Stimulated activated naive CD8-positive, alpha-beta T cell treated with anti-CD3 and anti-CD28 coated beads, Interleukin-15, Interleukin-2, amounts not matched to agents 100 ng/mL and 50 ng/mL, for 24 hours (primary cell): ENCODE measurements at regions not wholly inside any gene's neighbourhood (a gene's known extent, or its start where the extent isn't known, plus 50 kb on each side); places are given as distances from the start of the nearest gene placed in this dataset.
"Not testable (repeated sequence)": the region's sequence is repeated elsewhere in the genome, so short reads cannot be mapped to it uniquely, and the experiment has no call there.

ENCODE experiments used
- H3K27ac Mint-ChIP-seq: one replicate; pipeline ENCODE4 v1.8.0; 2021; ENCODE audit warnings: mild to moderate bottlenecking, mixed read lengths
- H3K27me3 Mint-ChIP-seq: one replicate; pipeline ENCODE4 v1.8.0; 2021; ENCODE audit warnings: mixed read lengths
- H3K36me3 Mint-ChIP-seq: one replicate; pipeline ENCODE4 v1.8.0; 2021; ENCODE audit warnings: low read depth, mixed read lengths
- H3K4me1 Mint-ChIP-seq: one replicate; pipeline ENCODE4 v1.8.0; 2021; ENCODE audit warnings: low read depth, mixed read lengths
- H3K4me3 Mint-ChIP-seq: one replicate; pipeline ENCODE4 v1.8.0; 2021; ENCODE audit warnings: mild to moderate bottlenecking, mixed read lengths
- H3K9me3 Mint-ChIP-seq: one replicate; pipeline ENCODE4 v1.8.0; 2021; ENCODE audit warnings: mixed read lengths

GRCh38 chr15:99796940-99797870 is 64.0 kb upstream of the LYSMD4 start:
- H3K27me3 Mint-ChIP-seq, H3K9me3 Mint-ChIP-seq, H3K4me3 Mint-ChIP-seq, H3K27ac Mint-ChIP-seq, H3K36me3 Mint-ChIP-seq, H3K4me1 Mint-ChIP-seq: not testable (repeated sequence)

- not testable (repeated sequence) for H3K4me1 Mint-ChIP-seq, H3K27me3 Mint-ChIP-seq, H3K4me3 Mint-ChIP-seq, H3K9me3 Mint-ChIP-seq, H3K36me3 Mint-ChIP-seq, H3K27ac Mint-ChIP-seq
Observed at GRCh38 chr15:99791881-99792807, 58.9 kb upstream of the LYSMD4 start.

- H3K36me3 Mint-ChIP-seq, H3K27me3 Mint-ChIP-seq, H3K9me3 Mint-ChIP-seq, H3K4me3 Mint-ChIP-seq, H3K4me1 Mint-ChIP-seq, H3K27ac Mint-ChIP-seq: not testable (repeated sequence)
Observed at GRCh38 chr15:99790751-99791150, 57.5 kb upstream of the LYSMD4 start.

- no peak overlapping the region for H3K4me3 Mint-ChIP-seq
- H3K4me1 Mint-ChIP-seq: no peaks in the 10 kb centered on the region
- H3K36me3 Mint-ChIP-seq: no peaks in the 10 kb centered on the region
- peaks cover 4% of the 10 kb centered on the region for H3K27me3 Mint-ChIP-seq
- no peaks in the 10 kb centered on the region for H3K9me3 Mint-ChIP-seq
- no peak overlapping the region for H3K27ac Mint-ChIP-seq
Observed at GRCh38 chr15:99788156-99788555, 54.9 kb upstream of the LYSMD4 start.

GRCh38 chr15:99784800-99785199 is 51.6 kb upstream of the LYSMD4 start:
- H3K9me3 Mint-ChIP-seq, H3K36me3 Mint-ChIP-seq, H3K4me1 Mint-ChIP-seq, H3K27ac Mint-ChIP-seq, H3K4me3 Mint-ChIP-seq: not testable (repeated sequence)
- peaks cover 13% of the 10 kb centered on the region for H3K27me3 Mint-ChIP-seq

- H3K9me3 Mint-ChIP-seq, H3K4me1 Mint-ChIP-seq, H3K27ac Mint-ChIP-seq, H3K4me3 Mint-ChIP-seq, H3K36me3 Mint-ChIP-seq: not testable (repeated sequence)
- H3K27me3 Mint-ChIP-seq: peaks cover 13% of the 10 kb centered on the region
Observed at GRCh38 chr15:99783918-99784619, 50.8 kb upstream of the LYSMD4 start.
